HG02763 (cell line): ENCODE measurements at regions not wholly inside any gene's neighbourhood (a gene's known extent, or its start where the extent isn't known, plus 50 kb on each side); places are given as distances from the start of the nearest gene placed in this dataset.

Source experiments
- ATAC-seq: cut with Tn5 transposase; IDR thresholded peaks from one replicate; pipeline ENCODE4 v1.9.1; 2021; ENCODE audit warnings: mild to moderate bottlenecking, moderate library complexity; ENCODE audit not compliant: unreplicated experiment

- no peak for ATAC-seq
Measured at GRCh38 chr12:98372340-98373024, 142.9 kb upstream of the TMPO start.

- ATAC-seq, result peak; percentile 45
Measured at GRCh38 chr12:98373025-98373554, 142.3 kb upstream of the TMPO start.

- no peak for ATAC-seq
Measured at GRCh38 chr12:98374007-98374406, 141.4 kb upstream of the TMPO start.

GRCh38 chr12:98379106-98379505 is 136.3 kb upstream of the TMPO start:
- no peak for ATAC-seq

DNA sequence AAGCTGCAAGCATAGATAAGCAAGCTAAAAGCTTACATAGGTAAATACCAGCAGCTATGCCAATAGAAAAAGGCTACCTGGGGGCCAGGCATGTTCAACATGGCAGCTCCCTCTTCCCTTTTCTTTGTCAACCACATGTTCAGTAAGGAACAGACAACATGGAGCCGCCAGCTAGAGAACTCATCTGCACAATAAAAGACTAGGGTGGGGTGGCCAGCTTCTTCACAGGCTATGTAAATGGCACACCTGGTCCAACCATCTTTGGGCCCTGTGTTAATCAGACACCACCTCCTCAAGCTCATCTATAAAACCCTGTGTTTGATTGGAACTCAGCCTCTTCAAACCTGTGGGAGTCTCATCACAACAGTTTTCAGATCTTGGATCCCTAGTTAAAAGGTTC is 129.7 kb upstream of the TMPO start:
- no peak for ATAC-seq

DNA sequence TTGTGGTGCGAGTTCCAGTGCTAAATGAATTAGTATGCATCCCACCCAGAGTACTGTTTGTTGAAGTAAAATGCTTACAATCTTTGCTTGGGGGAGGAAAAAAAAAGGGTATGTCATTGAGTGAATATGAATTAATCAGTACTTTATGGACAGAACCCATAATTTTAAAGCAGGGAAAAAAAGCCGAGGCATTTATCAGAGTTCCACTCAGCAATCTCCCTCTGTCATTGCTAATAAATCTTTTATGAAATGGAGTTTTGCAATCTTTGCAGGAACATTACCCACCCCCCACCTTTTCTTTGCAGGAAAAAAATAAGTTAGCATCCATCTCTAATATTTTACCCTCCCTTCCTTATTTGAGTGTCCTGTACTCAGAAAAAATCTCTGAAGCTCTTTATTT is 127.9 kb upstream of the TMPO start:
- no peak for ATAC-seq

- ATAC-seq, result no peak
Measured at GRCh38 chr12:98388126-98388525, 127.3 kb upstream of the TMPO start.

DNA sequence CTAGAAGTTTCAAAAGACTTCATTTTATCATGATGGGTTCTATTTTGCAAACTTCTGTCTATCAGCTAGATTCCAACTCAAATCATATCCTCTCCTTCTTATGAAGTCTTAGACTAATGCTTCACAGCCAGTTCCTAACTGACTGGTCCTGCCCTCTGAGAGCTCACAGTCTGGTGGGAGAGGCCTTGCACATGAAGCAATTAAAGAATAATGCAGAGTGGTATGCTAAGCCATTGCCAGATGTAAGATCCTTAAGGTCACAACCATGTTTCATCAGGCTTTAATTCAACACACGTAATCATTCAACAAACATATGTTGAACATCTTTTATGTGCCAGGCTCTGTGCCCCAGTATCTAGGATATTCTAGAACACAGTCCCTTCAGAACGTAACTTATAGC is 125.8 kb upstream of the TMPO start:
- no peak for ATAC-seq

GRCh38 chr12:98397323-98398105 is 117.9 kb upstream of the TMPO start:
- peak; percentile 86 for ATAC-seq

DNA sequence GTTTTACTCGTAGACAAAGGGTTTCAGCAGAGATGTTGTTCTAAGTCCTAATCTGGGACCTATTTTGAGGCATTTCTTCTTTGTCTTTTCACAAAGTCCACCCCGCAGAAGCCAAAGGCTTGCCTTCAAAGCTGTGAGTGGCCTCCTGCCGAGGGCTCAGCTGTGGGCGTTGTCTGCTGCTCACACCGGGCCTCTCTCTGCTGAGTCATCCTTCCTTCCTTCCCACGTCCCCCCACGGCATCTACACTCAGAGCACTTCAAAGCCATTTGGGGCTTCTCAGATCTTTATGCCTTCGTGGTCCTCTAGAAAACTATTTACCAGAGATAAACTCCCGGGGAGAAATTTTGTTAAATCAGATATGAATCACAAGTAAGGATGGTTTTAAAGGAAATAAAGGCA is 115.9 kb upstream of the TMPO start:
- ATAC-seq, result peak; percentile 40

GRCh38 chr12:98401427-98401826 is 114.0 kb upstream of the TMPO start:
- no peak for ATAC-seq

GRCh38 chr12:98402091-98402490 is 113.3 kb upstream of the TMPO start:
- ATAC-seq, result no peak

GRCh38 chr12:98402671-98403070 is 112.7 kb upstream of the TMPO start:
- ATAC-seq, result no peak

- no peak for ATAC-seq
Measured at GRCh38 chr12:98403385-98403784, 112.0 kb upstream of the TMPO start.

DNA sequence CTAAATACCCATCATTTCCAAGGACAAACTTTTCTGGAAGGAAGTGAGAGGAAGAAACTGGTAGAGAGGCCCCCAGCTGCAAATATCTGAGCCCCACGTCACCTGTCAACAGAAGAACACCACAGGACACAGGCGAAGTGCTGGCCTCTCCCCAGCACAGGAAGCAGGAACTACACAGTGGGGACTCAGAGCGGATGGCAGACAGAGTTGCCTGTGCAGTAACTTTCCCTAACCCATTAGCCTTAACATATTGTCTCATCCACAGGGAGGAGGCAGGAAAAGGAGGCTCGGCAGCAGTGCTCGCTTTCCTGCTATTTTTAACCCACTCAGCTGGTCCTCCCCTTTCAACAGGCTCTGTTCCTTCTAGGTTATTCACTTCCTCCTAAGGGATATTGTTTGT is 111.5 kb upstream of the TMPO start:
- no peak for ATAC-seq

DNA sequence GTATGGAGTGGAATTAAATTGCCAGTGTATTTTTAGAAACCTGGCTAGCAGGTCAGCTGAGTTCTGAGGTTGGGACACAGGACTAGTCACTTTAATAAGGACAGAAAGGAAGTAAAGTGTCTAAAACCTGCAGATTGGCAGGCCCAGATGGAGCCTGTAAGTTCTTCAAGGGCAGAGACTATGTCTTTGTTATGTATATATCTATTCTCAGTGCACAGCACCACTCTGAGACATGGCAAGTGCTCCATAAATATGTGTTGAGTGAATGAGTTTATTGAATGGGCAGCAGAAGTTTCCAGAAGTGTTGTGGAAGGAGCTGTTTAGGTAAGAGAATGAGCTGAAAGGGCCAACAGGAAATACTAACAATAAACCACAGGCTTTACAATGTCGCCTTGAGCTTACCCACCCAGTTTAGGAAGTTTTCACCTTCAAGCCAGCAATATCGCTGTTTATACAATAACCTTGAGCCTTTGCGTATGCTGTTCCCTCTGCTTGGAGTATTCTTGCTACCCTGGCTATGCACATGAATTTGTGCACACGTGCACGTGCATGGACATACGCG is 109.5 kb upstream of the TMPO start:
- no peak for ATAC-seq

- no peak for ATAC-seq
Measured at GRCh38 chr12:98406378-98406777, 109.0 kb upstream of the TMPO start.

DNA sequence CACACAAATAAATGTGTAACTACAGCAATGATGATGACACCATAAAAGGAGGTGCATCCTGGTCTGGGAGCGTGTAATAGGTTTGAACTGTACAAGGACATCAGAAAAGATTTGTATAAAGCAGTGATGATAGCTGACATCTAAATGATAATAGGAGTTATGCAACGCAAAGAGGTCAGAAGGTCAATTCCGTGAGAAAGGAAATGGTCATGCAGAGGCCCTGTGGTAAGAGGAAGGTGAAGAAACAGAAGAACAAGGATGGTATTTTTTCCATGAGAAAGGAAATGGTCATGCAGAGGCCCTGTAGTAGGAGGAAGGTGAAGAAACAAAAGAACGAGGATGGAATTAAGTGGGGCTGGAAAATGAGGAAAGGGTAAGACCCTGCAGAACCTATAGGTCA is 106.7 kb upstream of the TMPO start:
- no peak for ATAC-seq

- ATAC-seq, result no peak
Measured at GRCh38 chr12:98409548-98409947, 105.8 kb upstream of the TMPO start.

DNA sequence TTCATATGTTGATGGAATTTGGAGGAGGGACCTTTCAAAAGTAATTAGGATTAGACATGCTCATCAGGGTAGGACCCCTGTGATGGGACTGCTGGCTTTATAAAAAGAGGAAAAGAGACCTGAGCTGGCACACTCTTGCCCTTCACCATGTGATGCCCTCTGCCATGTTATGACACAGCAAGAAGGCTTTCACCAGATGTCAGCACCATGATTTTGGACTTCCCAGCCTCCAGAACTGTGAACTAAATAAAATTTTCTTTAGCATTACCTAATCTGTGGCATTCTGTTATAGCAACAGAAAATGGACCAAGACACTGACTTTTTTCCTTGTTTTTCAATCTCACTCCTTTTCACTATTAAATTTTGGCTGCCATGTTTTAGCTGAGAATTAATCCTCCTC is 105.0 kb upstream of the TMPO start:
- ATAC-seq, result no peak

GRCh38 chr12:98416845-98417244 is 98.5 kb upstream of the TMPO start:
- ATAC-seq, result no peak

- ATAC-seq, result no peak
Measured at GRCh38 chr12:98417266-98417665, 98.1 kb upstream of the TMPO start.
